M059J (cell line): ENCODE measurements at regions not wholly inside any gene's neighbourhood (a gene's known extent, or its start where the extent isn't known, plus 50 kb on each side); places are given as distances from the start of the nearest gene placed in this dataset.
A peak's percentile ranks its signal among the peaks of the same experiment; 100 is the strongest.

Source experiments
- DNase-seq: peaks from one replicate; pipeline ENCODE4 v3.0.0-alpha.2; 2012; ENCODE audit warnings: low read depth

GRCh38 chr10:111440501-111440900, 363.7 kb downstream of the ADRA2A start:
- DNase-seq, result no peak

- no peak for DNase-seq
Measured at GRCh38 chr10:111445667-111446066, 368.8 kb downstream of the ADRA2A start.

- DNase-seq, result no peak
Measured at GRCh38 chr10:111446966-111447365, 370.1 kb downstream of the ADRA2A start.

- no peak for DNase-seq
Measured at GRCh38 chr10:111452153-111452552, 375.3 kb downstream of the ADRA2A start.

- no peak for DNase-seq
Measured at GRCh38 chr10:111455776-111456426, 379.1 kb downstream of the ADRA2A start.

- no peak for DNase-seq
Measured at GRCh38 chr10:111458256-111458655, 381.4 kb downstream of the ADRA2A start.

GRCh38 chr10:111459967-111460366, 383.1 kb downstream of the ADRA2A start:
- no peak for DNase-seq

GRCh38 chr10:111472445-111472844, 395.6 kb downstream of the ADRA2A start:
- DNase-seq, result no peak

GRCh38 chr10:111473361-111473760, 396.5 kb downstream of the ADRA2A start:
- DNase-seq, result no peak

GRCh38 chr10:111474786-111475185, 398.0 kb downstream of the ADRA2A start:
- DNase-seq, result no peak

- DNase-seq, result no peak
Measured at GRCh38 chr10:111475720-111476119, 398.9 kb downstream of the ADRA2A start.

- no peak for DNase-seq
Measured at GRCh38 chr10:111478651-111479050, 401.8 kb downstream of the ADRA2A start.

GRCh38 chr10:111479966-111480365, 403.1 kb downstream of the ADRA2A start:
- no peak for DNase-seq

- DNase-seq, result peak; percentile 2
Measured at GRCh38 chr10:111481261-111481826, 404.5 kb downstream of the ADRA2A start.

- DNase-seq, result no peak
Measured at GRCh38 chr10:111481866-111482265, 405.0 kb downstream of the ADRA2A start.

- DNase-seq, result no peak
Measured at GRCh38 chr10:111482621-111483216, 405.9 kb downstream of the ADRA2A start.

- no peak for DNase-seq
Measured at GRCh38 chr10:111485767-111486166, 408.9 kb downstream of the ADRA2A start.

GRCh38 chr10:111486346-111486745, 409.5 kb downstream of the ADRA2A start:
- DNase-seq, result no peak

- DNase-seq, result no peak
Measured at GRCh38 chr10:111488668-111489067, 411.8 kb downstream of the ADRA2A start.

- DNase-seq, result no peak
Measured at GRCh38 chr10:111491154-111491553, 414.3 kb downstream of the ADRA2A start.

GRCh38 chr10:111493024-111493625, 416.3 kb downstream of the ADRA2A start:
- no peak for DNase-seq

- DNase-seq, result no peak
Measured at GRCh38 chr10:111498560-111498959, 421.7 kb downstream of the ADRA2A start.

GRCh38 chr10:111504376-111504775, 427.5 kb downstream of the ADRA2A start:
- no peak for DNase-seq
